Common myeloid progenitor, CD34-positive (primary cell): ENCODE measurements at regions not wholly inside any gene's neighbourhood (a gene's known extent, or its start where the extent isn't known, plus 50 kb on each side); places are given as distances from the start of the nearest gene placed in this dataset.

ENCODE experiments used
- CTCF ChIA-PET: fragments of 350-600 bp; sonication (Branson Sonifier 250); formaldehyde crosslinking; loops from one replicate; lab custom pipeline; 2021; ENCODE audit warnings: antibody characterized with exemption; lab: Charles Lee
- POLR2A ChIA-PET: fragments of 350-600 bp; sonication (Branson Sonifier 250); formaldehyde crosslinking; loops from one replicate; lab custom pipeline; 2021; ENCODE audit warnings: antibody characterized with exemption; lab: Charles Lee
- DNase-seq, 3 donors: peaks; one replicate each; pipeline versions ENCODE4 v3.0.0 to v3.0.0-alpha.2; 2013
- H3K27ac ChIP-seq, 2 experiments: 1 replicate in 1 of 2; 2 replicates in 1 of 2; pipeline ENCODE4 v1.7.0; 2013; ENCODE audit warnings: inconsistent platforms in 2 of 2, low read length in 2 of 2, mild to moderate bottlenecking in 2 of 2, low read depth in 1 of 2, moderate library complexity in 1 of 2; ENCODE audit not compliant: severe bottlenecking in 2 of 2, insufficient read depth in 1 of 2, poor library complexity in 1 of 2
- H3K27me3 ChIP-seq, 5 experiments: replicated peaks in 2 of 5; 1 replicate in 3 of 5; 2 replicates in 2 of 5; pipeline versions ENCODE4 v1.6.1 to v1.7.0; 2013; ENCODE audit warnings: low read length in 4 of 5, mild to moderate bottlenecking in 2 of 5, moderate library complexity in 2 of 5, inconsistent platforms in 1 of 5; ENCODE audit not compliant: insufficient read depth in 5 of 5, control insufficient read depth in 4 of 5
- H3K36me3 ChIP-seq, 4 experiments: 1 replicate in 2 of 4; 2 replicates in 2 of 4; pipeline versions ENCODE4 v1.6.1 to v1.7.0; 2013; ENCODE audit warnings: low read length in 3 of 4, control low read depth in 1 of 4, mild to moderate bottlenecking in 1 of 4; ENCODE audit not compliant: control insufficient read depth in 4 of 4, insufficient read depth in 4 of 4
- H3K4me1 ChIP-seq, 4 experiments: 1 replicate in 3 of 4; 2 replicates in 1 of 4; pipeline versions ENCODE4 v1.6.1 to v1.7.1; 2013; ENCODE audit warnings: low read length in 3 of 4, mild to moderate bottlenecking in 3 of 4, control low read depth in 1 of 4, inconsistent platforms in 1 of 4, moderate library complexity in 1 of 4; ENCODE audit not compliant: control insufficient read depth in 4 of 4, insufficient read depth in 4 of 4; ENCODE audit errors: control extremely low read depth in 1 of 4
- H3K4me3 ChIP-seq, 7 experiments: 1 replicate in 4 of 7; 2 replicates in 3 of 7; pipeline versions ENCODE4 v1.5.1 to v1.7.0; 2013; ENCODE audit warnings: mild to moderate bottlenecking in 7 of 7, low read length in 6 of 7, moderate library complexity in 6 of 7, inconsistent platforms in 2 of 7, low read depth in 2 of 7, control low read depth in 1 of 7; ENCODE audit not compliant: insufficient read depth in 4 of 7, control insufficient read depth in 1 of 7; ENCODE audit errors: extremely low read depth in 1 of 7
- H3K9me3 ChIP-seq, 5 experiments: 1 replicate in 4 of 5; 2 replicates in 1 of 5; pipeline versions ENCODE4 v1.6.1 to v1.7.1; 2013; ENCODE audit warnings: low read length in 4 of 5, mild to moderate bottlenecking in 2 of 5, inconsistent platforms in 1 of 5, low read depth in 1 of 5, moderate library complexity in 1 of 5; ENCODE audit not compliant: control insufficient read depth in 4 of 5, insufficient read depth in 2 of 5; ENCODE audit errors: control extremely low read depth in 1 of 5
- WGBS: methylation state at CpG from one replicate; pipeline ENCODE4 v1.1.5; 2013; ENCODE audit not compliant: insufficient coverage; 5-methylcytosine and 5-hydroxymethylcytosine counted together

DNA sequence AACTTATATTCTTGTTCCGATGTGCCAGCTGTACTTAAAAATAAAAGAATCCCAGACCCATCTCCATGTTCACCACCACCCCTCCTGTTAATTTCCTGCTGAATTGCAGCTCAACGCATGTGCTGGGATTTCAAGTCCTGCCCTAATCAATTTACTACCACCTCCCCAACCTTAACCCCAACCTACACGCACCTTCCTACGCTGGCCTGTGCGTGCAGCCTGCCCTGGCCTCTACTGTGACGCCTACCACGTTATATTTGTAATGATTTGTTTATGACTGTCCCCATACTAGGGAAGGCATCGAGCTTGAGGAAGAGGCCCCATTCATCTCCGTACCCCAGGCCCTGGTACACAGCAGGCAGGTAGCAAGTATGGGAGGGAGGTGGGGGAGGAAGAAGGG, 251.1 kb downstream of the MRTFB start:
- Histone ChIP-seq H3K27ac (no peak overlapping the region), H3K36me3 (no peaks in the 10 kb centered on the region), H3K4me1 (no peaks in the 10 kb centered on the region), H3K27me3 (no peaks in the 10 kb centered on the region), H3K4me3 (no peak overlapping the region), H3K9me3 (no peaks in the 10 kb centered on the region)
- CTCF ChIA-PET: no interaction called here
- POLR2A ChIA-PET: no interaction called here
- no peak for DNase-seq
- 64% methylated on average over 3 of the region's 9 CpGs for WGBS

DNA sequence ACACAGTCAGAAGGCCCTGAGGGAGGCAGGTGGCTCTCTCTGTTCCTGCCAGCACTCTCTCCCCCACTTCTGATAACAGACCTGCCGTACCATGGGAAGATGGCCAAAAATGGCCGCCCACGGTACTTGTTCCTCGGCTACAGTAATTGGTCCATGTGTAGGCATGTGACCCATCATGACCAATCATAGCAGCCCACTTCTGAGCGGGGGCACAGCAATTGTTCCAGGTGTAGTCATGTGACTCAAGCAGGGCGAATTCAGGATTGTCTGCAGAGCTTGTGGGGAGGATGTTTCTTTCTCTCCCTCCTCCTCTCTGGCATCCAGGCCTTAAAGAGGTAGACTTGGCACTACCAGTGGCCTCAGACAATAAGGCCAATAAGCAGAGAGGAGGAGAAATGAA, 250.4 kb downstream of the MRTFB start:
- Histone ChIP-seq H3K27me3 (no peaks in the 10 kb centered on the region), H3K9me3 (no peaks in the 10 kb centered on the region), H3K27ac (no peak overlapping the region), H3K4me1 (no peaks in the 10 kb centered on the region), H3K36me3 (no peaks in the 10 kb centered on the region), H3K4me3 (no peak overlapping the region)
- 92% methylated on average over 6 of the region's 6 CpGs for WGBS
- POLR2A ChIA-PET: no interaction called here
- DNase-seq: no peak
- CTCF ChIA-PET: no interaction called here

DNA sequence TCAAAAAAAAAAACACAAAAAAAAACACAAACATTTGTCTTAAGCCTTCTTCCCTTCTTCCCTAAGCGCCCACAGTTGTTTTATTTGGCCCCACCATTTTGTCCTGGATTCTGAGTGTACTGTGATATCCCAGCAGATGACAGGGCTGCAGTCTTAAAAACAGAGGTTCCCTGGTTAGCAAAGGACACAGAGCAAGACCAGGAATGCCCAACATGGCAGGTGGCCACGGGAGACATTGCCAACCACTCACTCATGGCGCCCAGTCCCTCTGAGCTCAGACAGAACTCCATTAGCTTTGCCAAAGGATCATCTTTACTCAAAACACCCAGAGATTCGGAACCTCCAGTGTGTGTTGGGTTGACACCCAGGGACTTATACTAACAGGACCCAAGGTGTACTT, 249.3 kb downstream of the MRTFB start:
- ChIA-PET POLR2A (no interaction called here), CTCF (no interaction called here)
- H3K4me1 ChIP-seq: no peaks in the 10 kb centered on the region
- no peaks in the 10 kb centered on the region for H3K36me3 ChIP-seq
- WGBS: 93% methylated on average over 4 of the region's 4 CpGs
- DNase-seq: no peak
- H3K27me3 ChIP-seq: no peaks in the 10 kb centered on the region
- H3K27ac ChIP-seq: no peak overlapping the region
- no peaks in the 10 kb centered on the region for H3K9me3 ChIP-seq
- no peak overlapping the region for H3K4me3 ChIP-seq
